ENCODE measurements at regions not wholly inside any gene's neighbourhood (a gene's known extent, or its start where the extent isn't known, plus 50 kb on each side); places are given as distances from the start of the nearest gene placed in this dataset.

DNA sequence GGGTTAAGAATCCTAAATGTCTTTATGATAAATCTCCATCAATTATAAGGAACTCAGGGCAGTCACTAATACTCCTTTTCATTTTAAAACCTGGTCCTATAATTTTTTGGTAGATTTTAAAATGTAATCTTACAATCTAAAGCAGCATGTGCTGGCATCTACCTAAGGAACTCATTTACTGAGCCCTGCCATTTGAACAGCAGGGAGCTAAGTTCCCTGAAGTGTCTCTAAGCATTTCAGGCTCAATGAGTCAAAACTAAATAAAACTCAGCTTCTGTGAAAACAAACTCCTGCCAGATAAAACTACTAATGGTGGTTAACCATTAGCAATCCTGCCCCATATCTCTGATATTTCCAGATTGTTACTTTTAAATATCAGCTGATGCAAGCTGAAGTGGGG is 1371.8 kb upstream of the PRMT6 start:
- no peak for TF ChIP-seq POLR2A (IDR thresholded peaks at IDR 0.05)
- TF ChIP-seq, protein P1, sequence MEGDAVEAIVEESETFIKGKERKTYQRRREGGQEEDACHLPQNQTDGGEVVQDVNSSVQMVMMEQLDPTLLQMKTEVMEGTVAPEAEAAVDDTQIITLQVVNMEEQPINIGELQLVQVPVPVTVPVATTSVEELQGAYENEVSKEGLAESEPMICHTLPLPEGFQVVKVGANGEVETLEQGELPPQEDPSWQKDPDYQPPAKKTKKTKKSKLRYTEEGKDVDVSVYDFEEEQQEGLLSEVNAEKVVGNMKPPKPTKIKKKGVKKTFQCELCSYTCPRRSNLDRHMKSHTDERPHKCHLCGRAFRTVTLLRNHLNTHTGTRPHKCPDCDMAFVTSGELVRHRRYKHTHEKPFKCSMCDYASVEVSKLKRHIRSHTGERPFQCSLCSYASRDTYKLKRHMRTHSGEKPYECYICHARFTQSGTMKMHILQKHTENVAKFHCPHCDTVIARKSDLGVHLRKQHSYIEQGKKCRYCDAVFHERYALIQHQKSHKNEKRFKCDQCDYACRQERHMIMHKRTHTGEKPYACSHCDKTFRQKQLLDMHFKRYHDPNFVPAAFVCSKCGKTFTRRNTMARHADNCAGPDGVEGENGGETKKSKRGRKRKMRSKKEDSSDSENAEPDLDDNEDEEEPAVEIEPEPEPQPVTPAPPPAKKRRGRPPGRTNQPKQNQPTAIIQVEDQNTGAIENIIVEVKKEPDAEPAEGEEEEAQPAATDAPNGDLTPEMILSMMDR (IDR thresholded peaks at IDR 0.05), result no peak
- no peak for TF ChIP-seq POLR2AphosphoS5 (IDR thresholded peaks at IDR 0.05)
